ENCODE measurements at regions not wholly inside any gene's neighbourhood (a gene's known extent, or its start where the extent isn't known, plus 50 kb on each side); places are given as distances from the start of the nearest gene placed in this dataset.

- no peak for TF ChIP-seq POLR2AphosphoS5 (IDR thresholded peaks at IDR 0.05)
- TF ChIP-seq CTCF (IDR thresholded peaks at IDR 0.05), result no peak
These were observed 473.1 kb upstream of the GRAMD2B start for GRCh38 chr5:125950012-125950615.

Data from sigmoid colon (tissue), 4 donors.